ENCODE measurements at regions not wholly inside any gene's neighbourhood (a gene's known extent, or its start where the extent isn't known, plus 50 kb on each side); places are given as distances from the start of the nearest gene placed in this dataset.

DNA sequence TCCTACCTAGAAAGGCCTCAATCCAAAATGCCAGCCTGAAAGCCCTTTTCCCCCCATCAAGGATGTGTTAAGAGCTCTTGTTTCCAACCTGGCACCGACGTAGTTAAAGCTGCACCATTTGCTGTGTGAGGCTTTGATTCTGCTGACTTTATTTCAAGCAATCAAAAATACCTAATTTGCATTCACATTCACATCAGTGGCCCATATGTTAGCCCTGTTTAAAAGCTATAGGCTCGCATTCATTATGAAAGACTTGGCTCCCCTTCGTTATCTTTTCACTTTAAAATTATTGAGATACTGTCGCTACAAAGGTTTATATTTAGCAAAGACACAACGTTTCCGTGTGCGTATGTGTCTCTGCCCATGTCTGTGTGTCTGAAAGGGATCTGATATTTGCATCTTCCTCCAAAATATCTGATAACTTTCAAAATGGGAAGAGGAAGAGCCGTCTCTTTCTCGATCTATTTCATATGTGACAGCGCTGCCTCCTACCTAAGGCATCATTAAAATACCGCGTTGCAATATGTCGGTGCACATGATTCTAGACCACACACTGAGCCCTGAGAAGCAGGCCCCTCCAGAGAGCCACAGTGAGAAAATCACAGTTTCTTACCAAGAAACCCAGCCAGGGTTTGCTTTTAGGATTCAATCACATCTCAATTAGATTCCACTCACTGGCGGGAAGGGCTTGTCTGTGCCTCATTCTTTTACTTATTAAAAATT, 57.1 kb upstream of the ITPRID1 start:
- WGBS (ENCODE audit: extremely low coverage, insufficient coverage, low lambda C conversion rate) = no CpG with 5 or more reads among the region's 15 CpGs
- no peaks in the 10 kb centered on the region for H3K27me3 ChIP-seq (ENCODE audit: insufficient read depth, low read length, poor library complexity)
- no peak overlapping the region for H2BK120ac ChIP-seq (ENCODE audit: low read depth, low read length)
- no peak overlapping the region for H4K8ac ChIP-seq (ENCODE audit: low read depth, low read length)
- no peak overlapping the region for H3K9ac ChIP-seq (ENCODE audit: low read length)
- no peak overlapping the region for H2BK15ac ChIP-seq (replicated peaks; ENCODE audit: low read depth)
- no peak overlapping the region for H3K27ac ChIP-seq (ENCODE audit: low read depth, low read length)
- no peak overlapping the region for H2AK5ac ChIP-seq (ENCODE audit: low read length)
- no peak overlapping the region for H3K4me2 ChIP-seq (ENCODE audit: low read length)
- no peak overlapping the region for H4K5ac ChIP-seq (ENCODE audit: low read length)
- no peaks in the 10 kb centered on the region for H3K36me3 ChIP-seq (ENCODE audit: control insufficient read depth, insufficient read depth, low read length)
- no peak overlapping the region for H3K4ac ChIP-seq (ENCODE audit: low read depth, low read length)
- no peak for DNase-seq
- no peak overlapping the region for H3K23ac ChIP-seq (ENCODE audit: low read length)
- no peaks in the 10 kb centered on the region for H3K79me2 ChIP-seq (ENCODE audit: control insufficient read depth, insufficient read depth, low read length)
- no peaks in the 10 kb centered on the region for H3K79me1 ChIP-seq (ENCODE audit: low read length)
- no peak overlapping the region for H3K4me3 ChIP-seq (ENCODE audit: low read length)
- H2BK5ac ChIP-seq (ENCODE audit: low read length) = no peak overlapping the region
- no peak overlapping the region for H3K56ac ChIP-seq (ENCODE audit: low read length)
- H3K18ac ChIP-seq (ENCODE audit: low read length) = no peak overlapping the region
- no peaks in the 10 kb centered on the region for H3K4me1 ChIP-seq (ENCODE audit: control insufficient read depth, low read depth, low read length)

- H3K4me2 ChIP-seq (ENCODE audit: low read length) = no peak overlapping the region
- no peaks in the 10 kb centered on the region for H3K36me3 ChIP-seq (ENCODE audit: control insufficient read depth, insufficient read depth, low read length)
- no peak overlapping the region for H3K23ac ChIP-seq (ENCODE audit: low read length)
- no peak overlapping the region for H3K18ac ChIP-seq (ENCODE audit: low read length)
- no peaks in the 10 kb centered on the region for H3K4me1 ChIP-seq (ENCODE audit: control insufficient read depth, low read depth, low read length)
- H2AK5ac ChIP-seq (ENCODE audit: low read length) = no peak overlapping the region
- no peaks in the 10 kb centered on the region for H3K79me1 ChIP-seq (ENCODE audit: low read length)
- H3K4me3 ChIP-seq (ENCODE audit: low read length) = no peak overlapping the region
- WGBS (ENCODE audit: extremely low coverage, insufficient coverage, low lambda C conversion rate) = no CpG with 5 or more reads among the region's 5 CpGs
- H3K79me2 ChIP-seq (ENCODE audit: control insufficient read depth, insufficient read depth, low read length) = no peaks in the 10 kb centered on the region
- no peak overlapping the region for H2BK120ac ChIP-seq (ENCODE audit: low read depth, low read length)
- no peak for DNase-seq
- H4K5ac ChIP-seq (ENCODE audit: low read length) = no peak overlapping the region
- H3K27ac ChIP-seq (ENCODE audit: low read depth, low read length) = no peak overlapping the region
- no peaks in the 10 kb centered on the region for H3K27me3 ChIP-seq (ENCODE audit: insufficient read depth, low read length, poor library complexity)
- H2BK5ac ChIP-seq (ENCODE audit: low read length) = no peak overlapping the region
- no peak overlapping the region for H2BK15ac ChIP-seq (replicated peaks; ENCODE audit: low read depth)
- H3K56ac ChIP-seq (ENCODE audit: low read length) = no peak overlapping the region
- no peak overlapping the region for H3K4ac ChIP-seq (ENCODE audit: low read depth, low read length)
- H3K9ac ChIP-seq (ENCODE audit: low read length) = no peak overlapping the region
- H4K8ac ChIP-seq (ENCODE audit: low read depth, low read length) = no peak overlapping the region
Measured at GRCh38 chr7:31457551-31457950, 56.3 kb upstream of the ITPRID1 start.

DNA sequence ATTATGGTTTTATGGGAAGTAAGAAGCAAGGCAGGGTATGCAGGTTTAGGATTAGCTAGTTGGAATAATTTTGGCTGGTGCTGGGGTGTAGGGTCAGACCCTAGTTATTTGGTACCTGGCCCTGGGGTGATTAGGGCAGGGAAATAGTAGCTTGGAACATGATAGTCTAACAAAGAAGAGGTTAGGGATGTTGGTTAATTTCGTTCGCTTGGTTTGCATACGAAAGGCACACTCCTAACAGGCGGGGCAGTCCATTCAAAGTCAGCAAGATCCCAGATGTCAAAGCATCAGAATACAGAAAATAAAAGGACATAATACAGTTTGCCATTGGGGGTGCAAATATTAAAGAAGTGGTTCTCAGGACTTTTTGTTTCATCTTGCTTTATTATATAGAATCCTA, 55.7 kb upstream of the ITPRID1 start:
- Histone ChIP-seq H4K8ac (ENCODE audit: low read depth, low read length) (no peak overlapping the region), H3K4ac (ENCODE audit: low read depth, low read length) (no peak overlapping the region), H2BK5ac (ENCODE audit: low read length) (no peak overlapping the region), H3K27ac (ENCODE audit: low read depth, low read length) (no peak overlapping the region), H3K36me3 (ENCODE audit: control insufficient read depth, insufficient read depth, low read length) (no peaks in the 10 kb centered on the region), H2AK5ac (ENCODE audit: low read length) (no peak overlapping the region), H3K79me2 (ENCODE audit: control insufficient read depth, insufficient read depth, low read length) (no peaks in the 10 kb centered on the region), H3K4me2 (ENCODE audit: low read length) (no peak overlapping the region), H2BK120ac (ENCODE audit: low read depth, low read length) (no peak overlapping the region), H3K18ac (ENCODE audit: low read length) (no peak overlapping the region), H3K79me1 (ENCODE audit: low read length) (no peaks in the 10 kb centered on the region), H3K56ac (ENCODE audit: low read length) (no peak overlapping the region), H3K9ac (ENCODE audit: low read length) (no peak overlapping the region), H3K27me3 (ENCODE audit: insufficient read depth, low read length, poor library complexity) (no peaks in the 10 kb centered on the region), H2BK15ac (replicated peaks; ENCODE audit: low read depth) (no peak overlapping the region), H3K4me3 (ENCODE audit: low read length) (no peak overlapping the region), H3K23ac (ENCODE audit: low read length) (no peak overlapping the region), H4K5ac (ENCODE audit: low read length) (no peak overlapping the region), H3K4me1 (ENCODE audit: control insufficient read depth, low read depth, low read length) (no peaks in the 10 kb centered on the region)
- no peak for DNase-seq
- WGBS (ENCODE audit: extremely low coverage, insufficient coverage, low lambda C conversion rate) = no CpG with 5 or more reads among the region's 4 CpGs

- no peaks in the 10 kb centered on the region for H3K79me2 ChIP-seq (ENCODE audit: control insufficient read depth, insufficient read depth, low read length)
- H3K4me2 ChIP-seq (ENCODE audit: low read length) = no peak overlapping the region
- H4K5ac ChIP-seq (ENCODE audit: low read length) = no peak overlapping the region
- no peak overlapping the region for H3K56ac ChIP-seq (ENCODE audit: low read length)
- H3K4me1 ChIP-seq (ENCODE audit: control insufficient read depth, low read depth, low read length) = no peaks in the 10 kb centered on the region
- no peak overlapping the region for H3K18ac ChIP-seq (ENCODE audit: low read length)
- H2BK120ac ChIP-seq (ENCODE audit: low read depth, low read length) = no peak overlapping the region
- no peaks in the 10 kb centered on the region for H3K36me3 ChIP-seq (ENCODE audit: control insufficient read depth, insufficient read depth, low read length)
- no peak for DNase-seq
- no peaks in the 10 kb centered on the region for H3K27me3 ChIP-seq (ENCODE audit: insufficient read depth, low read length, poor library complexity)
- H3K9ac ChIP-seq (ENCODE audit: low read length) = no peak overlapping the region
- H3K79me1 ChIP-seq (ENCODE audit: low read length) = no peaks in the 10 kb centered on the region
- H2AK5ac ChIP-seq (ENCODE audit: low read length) = no peak overlapping the region
- no peak overlapping the region for H4K8ac ChIP-seq (ENCODE audit: low read depth, low read length)
- H2BK15ac ChIP-seq (replicated peaks; ENCODE audit: low read depth) = no peak overlapping the region
- H2BK5ac ChIP-seq (ENCODE audit: low read length) = no peak overlapping the region
- no peak overlapping the region for H3K27ac ChIP-seq (ENCODE audit: low read depth, low read length)
- H3K23ac ChIP-seq (ENCODE audit: low read length) = no peak overlapping the region
- H3K4me3 ChIP-seq (ENCODE audit: low read length) = no peak overlapping the region
- H3K4ac ChIP-seq (ENCODE audit: low read depth, low read length) = no peak overlapping the region
- WGBS (ENCODE audit: extremely low coverage, insufficient coverage, low lambda C conversion rate) = no CpG with 5 or more reads among the region's 3 CpGs
Measured at GRCh38 chr7:31462636-31463035, 51.3 kb upstream of the ITPRID1 start.
